ENCODE measurements at regions not wholly inside any gene's neighbourhood (a gene's known extent, or its start where the extent isn't known, plus 50 kb on each side); places are given as distances from the start of the nearest gene placed in this dataset.

DNA sequence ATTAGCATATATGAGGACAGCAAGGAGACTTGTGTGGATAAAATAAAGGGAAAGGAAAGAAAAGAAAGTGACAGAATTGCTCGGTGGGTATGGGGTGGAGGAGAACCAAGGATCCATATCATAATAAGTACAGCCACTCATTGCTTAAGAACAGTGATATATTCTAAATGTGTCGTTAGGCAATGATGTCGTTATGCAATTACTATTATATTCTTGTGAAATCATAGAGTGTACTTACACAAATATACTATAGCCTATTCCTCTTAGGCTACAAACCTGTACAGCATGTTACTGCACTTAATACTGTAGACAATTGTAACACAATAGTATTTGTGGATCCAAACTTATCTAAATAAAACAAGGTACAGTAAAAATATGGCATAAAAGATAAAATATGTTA, 271.1 kb downstream of the CCER1 start:
- TF ChIP-seq, protein P1, sequence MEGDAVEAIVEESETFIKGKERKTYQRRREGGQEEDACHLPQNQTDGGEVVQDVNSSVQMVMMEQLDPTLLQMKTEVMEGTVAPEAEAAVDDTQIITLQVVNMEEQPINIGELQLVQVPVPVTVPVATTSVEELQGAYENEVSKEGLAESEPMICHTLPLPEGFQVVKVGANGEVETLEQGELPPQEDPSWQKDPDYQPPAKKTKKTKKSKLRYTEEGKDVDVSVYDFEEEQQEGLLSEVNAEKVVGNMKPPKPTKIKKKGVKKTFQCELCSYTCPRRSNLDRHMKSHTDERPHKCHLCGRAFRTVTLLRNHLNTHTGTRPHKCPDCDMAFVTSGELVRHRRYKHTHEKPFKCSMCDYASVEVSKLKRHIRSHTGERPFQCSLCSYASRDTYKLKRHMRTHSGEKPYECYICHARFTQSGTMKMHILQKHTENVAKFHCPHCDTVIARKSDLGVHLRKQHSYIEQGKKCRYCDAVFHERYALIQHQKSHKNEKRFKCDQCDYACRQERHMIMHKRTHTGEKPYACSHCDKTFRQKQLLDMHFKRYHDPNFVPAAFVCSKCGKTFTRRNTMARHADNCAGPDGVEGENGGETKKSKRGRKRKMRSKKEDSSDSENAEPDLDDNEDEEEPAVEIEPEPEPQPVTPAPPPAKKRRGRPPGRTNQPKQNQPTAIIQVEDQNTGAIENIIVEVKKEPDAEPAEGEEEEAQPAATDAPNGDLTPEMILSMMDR (IDR thresholded peaks at IDR 0.05) = no peak

DNA sequence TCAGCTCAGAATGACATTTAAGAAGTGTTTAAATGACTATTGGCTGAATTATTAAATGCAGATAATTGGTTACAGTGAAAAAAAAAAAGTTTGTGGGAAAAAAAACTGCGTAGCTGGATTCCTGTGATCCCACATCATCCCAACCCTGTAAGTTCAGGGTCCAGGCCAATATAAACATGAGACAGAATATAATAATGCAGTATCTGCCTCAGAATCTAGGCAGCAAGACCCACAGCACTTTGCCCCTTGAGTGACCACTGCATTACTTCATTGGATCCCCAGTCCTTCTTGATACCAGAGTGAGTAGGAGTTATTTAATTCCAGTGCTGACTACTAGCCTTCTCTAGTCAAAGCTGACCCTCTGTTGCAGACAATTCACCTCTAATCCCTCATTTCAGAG, 272.6 kb downstream of the CCER1 start:
- TF ChIP-seq, protein P1 (IDR thresholded peaks at IDR 0.05) = no peak

- TF ChIP-seq, protein P1 (IDR thresholded peaks at IDR 0.05) = no peak
Observed at GRCh38 chr12:90679674-90680073, 275.3 kb downstream of the CCER1 start.

DNA sequence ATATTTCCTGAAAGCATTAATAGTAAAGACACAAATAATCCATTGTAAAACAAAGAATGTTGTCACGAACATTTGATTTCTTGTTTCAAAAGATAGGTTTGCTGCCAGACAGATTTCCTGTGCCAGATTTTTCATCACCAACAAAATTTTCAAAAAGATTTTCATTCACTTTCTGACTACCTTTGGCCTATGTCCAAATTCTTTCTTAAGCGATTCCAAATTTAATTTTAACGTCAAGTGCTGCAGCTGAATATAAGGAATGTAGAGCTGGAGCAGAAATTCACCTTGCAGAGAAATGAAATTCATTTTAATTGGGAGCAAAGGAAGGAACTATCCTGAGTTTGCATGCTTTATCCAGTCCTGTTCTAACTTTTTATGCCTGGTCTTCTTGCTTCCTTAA, 277.4 kb downstream of the CCER1 start:
- TF ChIP-seq, protein P1 (IDR thresholded peaks at IDR 0.05) = no peak

DNA sequence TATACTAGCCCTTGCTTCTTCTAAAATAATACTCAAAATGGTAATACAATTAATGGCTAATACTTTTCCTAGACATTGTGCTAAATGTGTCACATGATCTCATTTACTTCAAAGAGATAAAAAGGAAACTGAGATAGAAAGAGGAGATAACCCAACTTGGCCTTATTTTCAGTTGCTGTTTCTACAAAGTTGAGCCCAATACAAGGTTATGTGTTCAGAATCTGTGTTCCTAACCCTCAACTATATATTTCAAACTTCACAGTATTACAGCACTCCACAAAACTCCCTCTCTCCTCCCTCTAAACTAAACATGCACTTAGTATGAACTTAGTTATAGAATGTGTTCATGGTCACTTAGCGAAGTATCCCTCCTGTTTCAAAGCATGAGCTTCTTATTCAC, 277.9 kb downstream of the CCER1 start:
- TF ChIP-seq, protein P1 (IDR thresholded peaks at IDR 0.05) = no peak

GRCh38 chr12:90675106-90675505, 279.9 kb downstream of the CCER1 start:
- TF ChIP-seq, protein P1 (IDR thresholded peaks at IDR 0.05) = no peak

DNA sequence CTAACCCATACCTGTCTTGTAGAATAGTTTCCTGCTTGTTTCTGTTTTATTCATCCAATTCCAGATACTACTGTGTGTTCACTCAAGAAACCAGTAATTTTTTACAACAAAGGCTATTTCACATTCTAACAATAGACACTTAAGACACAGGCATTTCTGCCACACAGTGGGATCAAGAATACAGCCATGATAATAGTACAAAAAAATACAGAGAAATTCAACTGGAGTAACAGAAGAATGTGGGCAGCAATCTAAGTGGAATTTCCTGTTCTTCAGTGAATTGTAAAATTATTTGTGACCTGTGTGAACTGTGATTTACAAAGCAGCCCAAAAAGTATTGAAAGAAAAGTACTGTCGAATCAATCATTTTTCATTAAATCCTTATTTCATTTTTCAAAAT, 282.9 kb downstream of the CCER1 start:
- TF ChIP-seq, protein P1 (IDR thresholded peaks at IDR 0.05) = no peak

DNA sequence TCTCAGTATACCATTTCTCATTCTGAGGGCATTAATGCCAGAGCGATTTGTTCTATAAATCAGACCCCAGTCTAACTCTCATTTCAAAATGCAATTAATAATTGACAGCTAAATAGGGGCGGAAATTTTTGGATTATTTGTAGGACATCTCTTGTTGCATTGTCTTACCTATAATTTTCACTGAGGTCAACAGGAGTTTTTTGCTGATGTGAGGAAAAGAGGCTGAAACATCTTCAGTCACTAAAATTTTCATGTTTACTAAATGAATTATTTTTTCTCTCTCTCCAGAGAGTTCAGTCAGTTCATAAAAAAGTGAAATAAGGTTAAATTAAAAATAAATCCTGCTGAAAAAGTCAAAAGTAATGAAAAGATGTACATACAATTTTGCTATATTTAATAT, 295.9 kb downstream of the CCER1 start:
- TF ChIP-seq, protein P1 (IDR thresholded peaks at IDR 0.05) = no peak

Data from LNCAP (cell line).